Stimulated activated CD4-positive, alpha-beta T cell treated with anti-CD3 and anti-CD28 coated beads, Interleukin-4, amount 100 ng/mL, for 24 hours (primary cell): ENCODE measurements at regions not wholly inside any gene's neighbourhood (a gene's known extent, or its start where the extent isn't known, plus 50 kb on each side); places are given as distances from the start of the nearest gene placed in this dataset.

ENCODE experiments used
- DNase-seq: peaks from one replicate; pipeline ENCODE4 v3.0.0-alpha.2; 2020

- no peak for DNase-seq
These were observed 572.6 kb upstream of the KLF12 start for GRCh38 chr13:74706801-74707200.

- DNase-seq, result no peak
These were observed 571.2 kb upstream of the KLF12 start for GRCh38 chr13:74705438-74705837.

GRCh38 chr13:74703855-74704387 lies 569.7 kb upstream of the KLF12 start:
- no peak for DNase-seq

- no peak for DNase-seq
These were observed 562.1 kb upstream of the KLF12 start for GRCh38 chr13:74696148-74696922.

- DNase-seq, result no peak
These were observed 561.0 kb upstream of the KLF12 start for GRCh38 chr13:74695021-74695800.

GRCh38 chr13:74687442-74688182 lies 553.4 kb upstream of the KLF12 start:
- no peak for DNase-seq

- no peak for DNase-seq
These were observed 549.2 kb upstream of the KLF12 start for GRCh38 chr13:74683411-74683810.

GRCh38 chr13:74682746-74683145 lies 548.5 kb upstream of the KLF12 start:
- no peak for DNase-seq

GRCh38 chr13:74681891-74682290 lies 547.7 kb upstream of the KLF12 start:
- no peak for DNase-seq

- DNase-seq, result no peak
These were observed 544.2 kb upstream of the KLF12 start for GRCh38 chr13:74678308-74678965.

- no peak for DNase-seq
These were observed 541.8 kb upstream of the KLF12 start for GRCh38 chr13:74675972-74676371.

- DNase-seq, result no peak
These were observed 541.0 kb upstream of the KLF12 start for GRCh38 chr13:74675182-74675581.

- no peak for DNase-seq
These were observed 540.5 kb upstream of the KLF12 start for GRCh38 chr13:74674720-74675119.

GRCh38 chr13:74669149-74669548 lies 534.9 kb upstream of the KLF12 start:
- DNase-seq, result no peak

GRCh38 chr13:74667656-74668203 lies 533.5 kb upstream of the KLF12 start:
- no peak for DNase-seq

GRCh38 chr13:74662905-74663304 lies 528.7 kb upstream of the KLF12 start:
- no peak for DNase-seq

GRCh38 chr13:74661851-74662250 lies 527.6 kb upstream of the KLF12 start:
- DNase-seq, result no peak

GRCh38 chr13:74657765-74658164 lies 523.6 kb upstream of the KLF12 start:
- no peak for DNase-seq

- DNase-seq, result no peak
These were observed 516.9 kb upstream of the KLF12 start for GRCh38 chr13:74651121-74651520.

- DNase-seq, result no peak
These were observed 513.8 kb upstream of the KLF12 start for GRCh38 chr13:74647991-74648390.

- DNase-seq, result no peak
These were observed 513.0 kb upstream of the KLF12 start for GRCh38 chr13:74647211-74647610.

- no peak for DNase-seq
These were observed 511.9 kb upstream of the KLF12 start for GRCh38 chr13:74646091-74646490.

GRCh38 chr13:74645586-74645985 lies 511.4 kb upstream of the KLF12 start:
- no peak for DNase-seq
